ENCODE measurements at regions not wholly inside any gene's neighbourhood (a gene's known extent, or its start where the extent isn't known, plus 50 kb on each side); places are given as distances from the start of the nearest gene placed in this dataset.

- Histone ChIP-seq H3K27me3 (no peaks in the 10 kb centered on the region), H3K9me3 (no peaks in the 10 kb centered on the region), H3K4me1 (peaks cover 0 to 4% (median 0%) of the 10 kb centered on the region in 4 donors), H3K27ac (no peak overlapping the region), H3K4me3 (no peak overlapping the region), H3K36me3 (no peaks in the 10 kb centered on the region)
- DNase-seq = no peak
- TF ChIP-seq POLR2AphosphoS5 (IDR thresholded peaks at IDR 0.05) (no peak), CTCF (IDR thresholded peaks at IDR 0.05) (no peak), POLR2A (IDR thresholded peaks at IDR 0.05) (no peak), EP300 (IDR thresholded peaks at IDR 0.05) (no peak)
- intact Hi-C loops (cut with DNase I) = no loop called here
- WGBS, 2 donors = 42 to 58% methylated on average over 12 of the region's 12 CpGs
Measured at GRCh38 chr7:25762511-25763462, 389.2 kb upstream of the NFE2L3 start.

- intact Hi-C loops (cut with DNase I) = no loop called here
- Histone ChIP-seq H3K27me3 (no peaks in the 10 kb centered on the region), H3K36me3 (no peaks in the 10 kb centered on the region), H3K9me3 (no peaks in the 10 kb centered on the region), H3K4me3 (no peak overlapping the region), H3K4me1 (peaks cover 0 to 4% (median 0%) of the 10 kb centered on the region in 4 donors), H3K27ac (no peak overlapping the region)
- WGBS, 2 donors = 53 to 77% methylated on average over 3 of the region's 3 CpGs
- DNase-seq = no peak
- TF ChIP-seq CTCF (IDR thresholded peaks at IDR 0.05) = no peak
- no peak for TF ChIP-seq EP300 (IDR thresholded peaks at IDR 0.05)
- no peak for TF ChIP-seq POLR2A (IDR thresholded peaks at IDR 0.05)
- TF ChIP-seq POLR2AphosphoS5 (IDR thresholded peaks at IDR 0.05) = no peak
Measured at GRCh38 chr7:25763463-25763860, 388.5 kb upstream of the NFE2L3 start.

DNA sequence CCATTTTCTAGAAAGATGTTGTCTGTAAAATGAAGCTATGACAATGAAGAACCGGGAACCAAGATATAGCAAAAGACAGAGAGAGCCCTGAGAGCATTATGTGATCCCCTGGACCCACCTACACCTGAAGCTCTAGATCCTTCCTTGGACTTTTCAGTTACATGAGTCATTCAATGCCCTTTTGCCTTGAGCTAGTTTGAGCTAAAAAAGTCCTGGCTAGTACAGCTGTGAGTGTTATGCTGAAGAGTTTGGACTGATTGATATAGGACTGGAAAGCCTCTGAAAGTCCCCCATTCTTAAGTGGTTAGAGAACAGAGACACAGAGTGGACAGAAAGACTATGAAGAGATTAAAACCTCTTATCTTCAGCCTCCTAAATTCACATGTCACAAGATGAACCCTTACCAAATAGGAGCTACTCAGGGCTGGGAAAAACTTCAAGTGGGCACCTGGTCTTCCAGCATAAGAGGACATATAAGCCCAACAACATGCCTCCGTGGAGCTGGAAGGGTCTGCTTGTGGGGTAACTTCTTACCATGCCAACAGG lies 386.8 kb upstream of the NFE2L3 start:
- TF ChIP-seq CTCF (IDR thresholded peaks at IDR 0.05) (no peak), POLR2A (IDR thresholded peaks at IDR 0.05) (no peak), EP300 (IDR thresholded peaks at IDR 0.05) (no peak), POLR2AphosphoS5 (IDR thresholded peaks at IDR 0.05) (no peak)

GRCh38 chr7:25770235-25770634 lies 381.8 kb upstream of the NFE2L3 start:
- Histone ChIP-seq H3K4me3 (no peak overlapping the region), H3K4me1 (peaks cover 0 to 29% (median 17%) of the 10 kb centered on the region in 4 donors), H3K27ac (peak overlapping the region; percentile 54 to 69 (median 67)), H3K9me3 (no peaks in the 10 kb centered on the region), H3K27me3 (no peaks in the 10 kb centered on the region), H3K36me3 (no peaks in the 10 kb centered on the region)
- whole genome bisulfite sequencing, 2 donors = 75 to 80% methylated on average over 4 of the region's 4 CpGs
- intact Hi-C loops (cut with DNase I) = no loop called here
- no peak for DNase-seq
- TF ChIP-seq POLR2AphosphoS5 (IDR thresholded peaks at IDR 0.05) (peak; percentile 70 to 94 (median 86)), EP300 (IDR thresholded peaks at IDR 0.05) (peak; percentile 11 to 86 (median 66)), POLR2A (IDR thresholded peaks at IDR 0.05) (no peak), CTCF (IDR thresholded peaks at IDR 0.05) (no peak)

More for the DNA sequence above, 386.8 kb upstream of the NFE2L3 start:
- H3K27me3 ChIP-seq = no peaks in the 10 kb centered on the region
- no peak overlapping the region for H3K27ac ChIP-seq
- H3K9me3 ChIP-seq = no peaks in the 10 kb centered on the region
- peaks cover 0 to 10% (median 6%) of the 10 kb centered on the region in 4 donors for H3K4me1 ChIP-seq
- H3K4me3 ChIP-seq = no peak overlapping the region
- no peak for DNase-seq
- 84% methylated on average over 2 of the region's 2 CpGs for WGBS, 2 donors
- no peaks in the 10 kb centered on the region for H3K36me3 ChIP-seq
- intact Hi-C loops (cut with DNase I) = no loop called here

Data from sigmoid colon (tissue), 6 donors.